ENCODE measurements at regions not wholly inside any gene's neighbourhood (a gene's known extent, or its start where the extent isn't known, plus 50 kb on each side); places are given as distances from the start of the nearest gene placed in this dataset.
"Not testable (repeated sequence)": the region's sequence is repeated elsewhere in the genome, so short reads cannot be mapped to it uniquely, and the experiment has no call there.

DNA sequence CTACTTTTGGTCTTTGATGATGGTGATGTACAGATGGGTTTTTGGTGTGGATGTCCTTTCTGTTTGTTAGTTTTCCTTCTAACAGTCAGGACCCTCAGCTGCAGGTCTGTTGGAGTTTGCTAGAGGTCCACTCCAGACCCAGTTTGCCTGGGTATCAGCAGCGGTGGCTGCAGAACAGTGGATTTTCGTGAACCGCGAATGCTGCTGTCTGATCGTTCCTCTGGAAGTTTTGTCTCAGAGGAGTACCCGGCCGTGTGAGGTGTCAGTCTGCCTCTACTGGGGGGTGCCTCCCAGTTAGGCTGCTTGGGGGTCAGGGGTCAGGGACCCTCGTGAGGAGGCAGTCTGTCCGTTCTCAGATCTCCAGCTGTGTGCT, 56.6 kb upstream of the TNFAIP8 start:
- not testable (repeated sequence) for DNase-seq

DNA sequence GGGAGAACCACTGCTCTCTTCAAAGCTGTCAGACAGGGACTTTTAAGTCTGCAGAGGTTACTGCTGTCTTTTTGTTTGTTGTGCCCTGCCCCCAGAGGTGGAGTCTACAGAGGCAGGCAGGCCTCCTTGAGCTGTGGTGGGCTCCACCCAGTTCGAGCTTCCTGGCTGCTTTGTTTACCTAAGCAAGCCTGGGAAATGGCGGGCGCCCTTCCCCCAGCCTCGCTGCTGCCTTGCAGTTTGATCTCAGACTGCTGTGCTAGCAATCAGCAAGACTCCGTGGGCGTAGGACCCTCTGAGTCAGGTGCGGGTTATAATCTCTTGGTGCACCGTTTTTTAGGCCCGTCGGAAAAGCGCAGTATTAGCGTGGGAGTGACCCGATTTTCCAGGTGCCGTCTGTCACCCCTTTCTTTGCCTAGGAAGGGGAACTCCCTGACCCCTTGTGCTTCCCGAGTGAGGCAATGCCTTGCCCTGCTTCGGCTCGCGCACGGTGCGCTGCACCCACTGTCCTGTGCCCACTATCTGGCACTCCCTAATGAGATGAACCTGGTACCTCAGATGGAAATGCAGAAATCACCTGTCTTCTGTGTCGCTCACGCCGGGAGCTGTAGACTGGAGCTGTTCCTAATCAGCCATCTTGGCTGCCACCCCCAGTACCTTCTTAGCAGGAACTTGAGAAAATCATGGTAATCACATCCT, 56.1 kb upstream of the TNFAIP8 start:
- peak; percentile 61 for DNase-seq

DNA sequence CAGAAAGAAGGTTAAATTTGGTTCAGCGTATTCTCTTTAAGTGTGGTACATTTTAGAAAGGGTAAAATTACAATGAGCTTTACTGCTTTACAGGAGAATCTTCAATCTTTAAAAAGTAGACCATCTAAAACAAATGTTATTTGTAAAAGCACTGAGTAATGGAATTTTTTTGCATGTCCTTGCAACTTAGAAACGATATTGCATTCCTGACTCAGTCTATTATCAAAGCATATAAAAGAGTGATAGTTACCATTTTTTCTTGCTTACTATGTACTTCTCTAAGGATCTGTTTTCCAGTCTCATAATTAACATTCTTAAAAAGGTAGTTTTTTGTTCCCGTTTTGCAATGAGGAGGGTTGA, 55.5 kb upstream of the TNFAIP8 start:
- DNase-seq: no peak

GRCh38 chr5:119301210-119301609, 54.6 kb upstream of the TNFAIP8 start:
- DNase-seq: no peak

GRCh38 chr5:119301906-119302305, 53.9 kb upstream of the TNFAIP8 start:
- DNase-seq: no peak

- no peak for DNase-seq
Measured at GRCh38 chr5:119302449-119302848, 53.4 kb upstream of the TNFAIP8 start.

DNA sequence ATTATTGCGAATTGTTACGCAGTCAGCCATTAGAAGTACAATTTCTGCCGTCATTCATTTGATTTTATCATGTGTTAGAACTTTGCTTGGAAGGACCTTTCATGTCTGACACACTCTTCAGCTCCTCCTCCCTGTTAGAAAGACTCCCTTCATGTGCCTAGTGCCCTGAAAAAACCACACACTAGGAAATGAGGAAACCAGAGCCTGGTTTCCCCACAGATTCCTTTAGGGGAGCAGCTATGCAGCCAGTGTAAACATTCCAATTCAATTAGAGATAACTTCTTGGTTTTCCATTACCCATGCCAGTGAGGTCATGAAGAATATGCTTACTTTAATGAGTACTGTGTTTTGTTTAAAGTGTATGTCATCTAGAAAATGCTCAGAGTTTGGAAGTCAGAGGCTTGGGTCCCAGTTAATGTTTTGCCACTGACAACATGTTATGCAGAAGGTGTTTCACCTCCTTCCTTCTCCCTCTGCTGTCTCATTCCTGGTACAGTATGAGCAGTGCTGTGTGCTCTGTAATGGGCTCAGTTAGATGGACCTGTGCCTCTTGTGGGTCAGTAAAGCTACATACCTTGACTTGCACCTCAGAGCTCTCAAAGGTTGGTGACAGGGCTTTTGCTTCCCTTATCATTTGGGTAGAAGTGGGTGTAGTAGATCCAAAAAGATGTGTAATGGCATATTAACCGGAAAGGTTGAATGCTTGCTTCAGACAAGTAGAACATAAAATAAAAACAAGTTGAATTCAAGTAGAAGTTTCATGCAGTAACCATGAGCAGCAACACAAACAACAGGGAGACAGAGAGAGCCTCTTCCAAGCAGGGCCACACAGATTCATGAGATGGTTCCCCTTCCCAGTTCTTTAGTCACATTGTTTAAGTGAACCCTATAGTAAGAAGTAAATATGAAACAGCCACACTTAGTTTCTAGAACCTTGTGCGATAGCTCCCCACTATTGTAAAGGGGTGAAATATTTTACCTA, 52.6 kb upstream of the TNFAIP8 start:
- no peak for DNase-seq

GRCh38 chr5:119304439-119305211, 51.2 kb upstream of the TNFAIP8 start:
- DNase-seq: no peak
